ENCODE measurements at regions not wholly inside any gene's neighbourhood (a gene's known extent, or its start where the extent isn't known, plus 50 kb on each side); places are given as distances from the start of the nearest gene placed in this dataset.
A peak's percentile ranks its signal among the peaks of the same experiment; 100 is the strongest.

DNA sequence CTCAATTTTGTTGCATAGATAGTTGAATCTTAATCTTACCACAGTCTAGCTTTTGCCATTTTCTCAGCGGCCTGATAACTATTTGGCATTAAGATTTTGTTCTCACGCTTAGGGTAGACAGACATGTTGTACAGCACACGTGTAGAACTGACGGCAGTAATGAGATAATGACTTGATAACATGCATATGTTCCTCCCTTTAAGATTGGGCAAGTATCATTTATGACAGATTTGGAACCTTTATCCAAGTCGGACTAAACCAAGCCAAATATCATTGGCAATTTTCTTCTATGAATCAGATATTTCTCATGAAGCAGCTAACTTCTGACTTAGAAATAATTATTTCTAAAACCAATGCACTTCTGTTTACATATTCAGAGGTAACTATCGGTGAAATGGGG, 205.5 kb downstream of the NDFIP2 start:
- no peak for DNase-seq

DNA sequence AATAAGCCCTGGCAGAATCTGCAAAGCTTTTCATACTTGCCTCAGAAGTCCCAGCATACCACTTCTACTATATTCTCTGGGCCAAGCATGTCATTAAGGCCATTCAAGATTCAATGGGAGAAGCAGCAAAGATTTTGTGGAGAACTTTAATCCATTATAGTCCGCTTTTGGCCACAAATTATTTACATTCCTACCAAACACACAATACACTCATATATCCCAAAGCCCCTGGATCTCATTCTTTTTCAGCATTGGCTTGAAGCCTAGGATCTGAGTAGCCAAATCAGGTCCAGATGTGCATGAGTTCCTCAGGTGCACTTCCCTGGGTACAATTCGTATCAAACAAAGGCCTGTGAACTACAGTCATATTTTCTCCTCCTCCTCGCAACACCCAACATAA, 203.4 kb downstream of the NDFIP2 start:
- peak; percentile 58 for DNase-seq

DNA sequence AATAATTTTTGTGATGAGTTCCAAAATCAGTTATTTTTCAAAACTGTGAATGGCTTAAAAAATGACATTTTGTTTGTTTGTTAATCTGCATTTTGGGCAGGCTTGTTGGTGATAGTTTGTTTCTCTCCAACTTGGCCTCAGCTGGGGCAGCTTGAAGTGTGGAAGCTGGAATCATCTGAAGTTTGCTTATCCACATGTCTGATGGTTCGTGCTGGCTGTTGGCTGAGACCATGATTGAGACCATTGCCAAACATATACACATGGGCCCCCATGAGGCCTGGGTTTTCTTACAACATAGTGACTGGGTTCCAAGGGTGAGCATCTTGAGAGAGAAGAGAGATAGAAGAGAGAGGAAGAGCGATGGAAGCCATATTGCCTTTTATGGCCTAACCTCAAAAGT, 201.2 kb downstream of the NDFIP2 start:
- DNase-seq: no peak

DNA sequence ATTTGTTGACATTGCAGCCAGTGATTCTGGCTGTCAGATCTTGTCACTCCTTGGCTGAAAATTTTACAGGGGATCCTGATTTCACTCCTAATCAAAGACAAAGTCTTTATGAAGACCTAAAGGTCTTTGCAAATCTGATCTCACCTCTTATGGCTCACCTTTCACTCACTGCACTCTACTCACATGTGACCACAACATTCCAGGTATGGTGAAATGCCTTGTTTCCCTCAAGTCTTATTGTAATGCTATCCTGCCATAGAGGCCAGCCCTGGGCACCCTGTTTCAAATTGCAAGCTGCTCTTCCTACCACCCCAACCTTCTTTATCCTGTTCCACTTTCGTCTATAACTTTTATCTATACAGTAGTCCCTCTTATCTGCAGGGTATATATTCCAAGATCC, 200.1 kb downstream of the NDFIP2 start:
- DNase-seq: no peak

DNA sequence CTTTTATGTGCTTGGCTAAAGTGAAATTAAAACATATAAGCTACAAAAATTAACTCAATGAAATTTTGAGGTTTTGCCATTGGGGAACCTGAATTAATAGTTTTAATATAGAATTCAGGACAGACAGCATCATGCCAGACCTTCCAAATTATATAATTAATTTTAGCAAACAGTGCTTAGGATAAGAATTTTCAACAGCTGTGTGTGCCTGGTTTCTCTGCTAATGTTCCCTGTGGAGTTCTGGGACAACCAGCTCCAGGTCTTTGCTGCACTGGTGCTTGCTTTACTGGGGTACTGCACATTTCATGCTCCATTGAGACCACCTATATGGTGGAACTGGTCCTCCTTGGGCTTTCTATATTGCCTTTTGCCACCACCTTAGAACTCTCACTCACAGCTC, 199.5 kb downstream of the NDFIP2 start:
- DNase-seq: no peak

DNA sequence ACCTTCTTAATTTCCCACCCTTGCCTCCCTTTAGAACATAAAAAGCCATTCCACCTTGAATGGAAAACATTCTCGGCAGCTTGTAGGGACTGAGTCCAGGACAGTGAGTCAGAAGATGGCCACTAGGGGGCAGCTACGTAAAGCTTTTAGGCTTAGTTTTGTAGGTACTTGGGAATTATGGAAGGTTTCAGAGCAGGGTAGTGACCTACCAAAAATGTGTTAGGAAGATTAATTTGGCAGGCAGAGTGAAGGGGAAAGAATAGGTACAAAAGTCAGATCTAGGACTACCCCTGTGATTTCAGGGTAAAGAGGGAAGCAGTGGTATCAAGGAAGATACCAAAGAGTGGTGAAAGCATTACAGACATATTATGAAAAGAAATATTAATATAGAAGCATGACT, 198.4 kb downstream of the NDFIP2 start:
- peak; percentile 53 for DNase-seq

DNA sequence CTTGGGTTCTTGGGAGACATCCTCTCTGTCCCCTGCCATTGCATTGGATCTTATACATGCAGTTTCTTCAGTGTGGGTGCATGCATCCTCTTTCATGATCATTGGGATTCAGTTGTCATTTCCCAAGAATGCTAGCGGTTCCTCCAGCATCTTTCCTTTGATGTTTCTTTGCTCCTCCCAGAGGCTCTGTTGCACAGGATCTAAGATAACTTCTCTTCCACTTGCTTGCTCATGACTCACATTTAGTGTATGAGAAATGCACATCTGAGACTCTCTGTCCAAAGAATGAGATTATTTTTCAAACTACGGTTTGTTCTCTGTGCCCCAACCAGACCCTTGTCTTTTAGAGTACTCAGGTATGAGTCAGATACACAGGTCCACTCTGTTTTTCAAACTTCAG, 197.1 kb downstream of the NDFIP2 start:
- peak; percentile 38 for DNase-seq

DNA sequence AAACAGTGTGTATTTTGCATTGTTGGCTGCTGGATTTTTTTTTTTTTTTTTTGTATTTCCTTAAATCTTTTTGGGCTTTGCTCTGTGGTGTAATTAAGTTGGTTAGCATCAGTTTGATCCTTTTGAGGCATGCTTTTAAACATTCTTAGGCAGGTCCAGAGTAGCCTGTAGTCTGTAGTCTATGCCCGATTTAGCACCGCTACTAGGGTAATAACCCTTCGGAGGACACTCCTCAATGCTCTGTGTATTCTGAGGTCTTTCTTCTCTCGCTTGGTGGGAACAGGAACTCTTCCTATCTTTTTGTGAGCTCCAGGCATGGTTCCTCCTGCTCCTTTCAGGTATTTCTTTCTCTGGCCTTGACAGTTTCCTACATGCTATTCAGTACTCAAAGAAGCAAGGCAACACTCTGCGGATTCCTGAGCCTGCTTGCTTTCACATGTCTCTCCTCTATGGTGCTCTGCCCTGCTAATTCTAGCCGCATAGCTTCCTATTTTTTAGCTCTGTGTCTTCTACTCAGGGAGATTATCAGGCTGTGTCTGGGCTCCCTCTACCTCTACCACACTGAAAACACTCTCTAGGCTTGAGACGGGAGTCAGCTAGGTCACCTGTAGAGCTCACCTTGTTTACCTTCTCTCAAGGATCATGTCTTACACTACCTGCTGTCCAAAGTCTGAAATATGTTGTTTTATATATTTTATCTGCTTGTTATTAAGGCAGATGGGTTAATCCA, 195.1 kb downstream of the NDFIP2 start:
- no peak for DNase-seq

DNA sequence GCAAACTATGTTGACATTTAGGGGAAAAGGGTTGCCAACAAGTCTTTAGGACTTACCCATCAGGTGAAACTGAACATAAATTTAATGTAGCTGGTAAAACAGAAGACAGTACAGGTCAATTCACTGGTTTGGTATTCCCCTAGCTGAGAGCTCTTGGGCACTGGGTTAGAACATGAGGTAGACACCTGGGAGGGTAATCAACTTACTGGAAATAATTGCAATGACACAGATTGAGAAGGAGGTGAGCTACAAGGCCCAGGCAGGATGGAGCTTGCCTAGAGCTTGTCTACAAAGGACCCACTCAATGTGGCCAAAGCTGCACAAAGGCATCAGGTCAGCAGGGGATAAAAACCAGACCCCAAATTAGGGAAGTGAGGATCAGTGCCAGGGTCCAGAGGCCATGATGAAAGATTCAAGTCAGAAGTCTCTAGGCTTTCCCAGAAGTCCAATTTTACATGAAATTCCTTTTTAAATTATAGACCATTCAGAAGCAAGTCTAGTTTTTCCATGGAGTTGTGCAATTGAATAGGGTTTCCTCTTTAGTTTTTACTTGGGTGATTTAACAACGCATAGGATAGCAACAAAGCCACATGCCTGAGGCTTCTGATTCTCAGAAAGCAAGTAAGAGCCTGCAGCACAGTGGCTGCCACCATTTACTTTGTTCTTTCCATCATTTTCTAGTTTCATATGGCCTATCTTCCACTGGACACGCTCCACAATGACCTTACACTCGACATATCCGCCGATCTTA, 194.0 kb downstream of the NDFIP2 start:
- DNase-seq: no peak

DNA sequence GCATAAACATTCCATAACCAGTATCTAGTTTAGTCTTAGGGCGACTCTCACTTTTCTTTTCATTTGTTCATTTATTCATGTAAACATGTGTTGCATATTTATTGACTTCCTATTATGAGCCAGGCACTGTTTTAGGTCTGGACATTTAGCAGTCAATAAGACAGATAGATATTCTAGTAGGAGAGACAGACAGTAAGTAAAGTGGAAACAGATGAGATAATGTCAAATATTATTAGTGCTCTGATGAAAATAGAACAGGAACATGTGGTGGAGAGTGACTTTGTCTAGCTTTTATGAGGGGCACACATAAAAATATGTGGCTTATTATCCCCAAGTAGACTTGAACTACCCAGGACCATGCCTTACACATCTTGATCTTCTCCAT, 193.0 kb downstream of the NDFIP2 start:
- no peak for DNase-seq

DNA sequence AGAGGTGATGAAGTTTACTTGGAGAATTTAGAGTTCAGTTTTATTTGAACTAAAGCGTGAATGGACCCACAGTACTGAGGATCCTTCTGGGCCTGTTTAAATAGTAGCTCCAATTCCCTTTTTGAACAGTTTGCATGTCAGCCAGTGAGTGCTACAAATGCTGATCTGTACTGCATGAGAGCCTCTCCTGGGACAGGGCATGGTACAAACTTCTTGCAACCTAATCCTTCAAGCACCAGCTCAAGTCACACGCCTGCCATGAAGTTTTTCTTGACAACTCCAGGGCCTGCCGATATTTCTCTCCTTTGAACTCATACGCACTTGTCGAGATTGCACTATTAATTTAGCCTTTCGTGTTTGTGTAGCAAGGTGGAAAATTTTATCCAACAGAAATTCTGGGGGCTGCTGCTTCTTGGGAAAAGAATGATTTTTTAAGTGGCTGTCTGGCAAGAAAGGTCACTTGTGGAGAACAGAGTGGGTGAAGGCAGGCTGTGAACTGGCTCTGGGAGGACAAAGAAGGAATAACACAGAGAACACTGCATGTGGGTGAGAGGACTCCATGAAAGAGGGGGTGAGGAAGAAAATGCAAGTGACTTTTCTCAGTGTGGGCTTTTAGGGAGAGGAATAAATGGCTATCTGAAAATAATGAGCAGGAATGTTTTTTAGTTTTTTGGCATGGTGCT, 192.5 kb downstream of the NDFIP2 start:
- no peak for DNase-seq

DNA sequence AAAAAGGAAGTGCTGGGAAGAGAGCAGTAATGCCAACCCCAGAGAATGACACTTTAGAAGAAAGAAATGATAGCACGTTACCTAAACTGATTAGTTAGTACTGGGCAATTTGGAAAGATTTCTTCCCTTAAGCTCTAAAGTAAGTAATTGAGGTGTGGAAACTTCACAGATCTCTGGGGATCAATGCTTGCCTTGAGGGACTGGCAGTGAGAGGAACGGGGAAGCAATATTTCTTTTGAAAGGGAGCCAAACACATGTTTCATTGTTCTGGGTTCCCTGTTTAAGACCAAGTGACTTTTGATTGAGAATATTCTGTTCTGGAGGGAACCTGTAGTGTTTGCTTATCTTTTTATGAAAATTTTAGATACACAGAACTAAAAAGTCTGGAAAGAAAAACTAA, 190.5 kb downstream of the NDFIP2 start:
- no peak for DNase-seq

DNA sequence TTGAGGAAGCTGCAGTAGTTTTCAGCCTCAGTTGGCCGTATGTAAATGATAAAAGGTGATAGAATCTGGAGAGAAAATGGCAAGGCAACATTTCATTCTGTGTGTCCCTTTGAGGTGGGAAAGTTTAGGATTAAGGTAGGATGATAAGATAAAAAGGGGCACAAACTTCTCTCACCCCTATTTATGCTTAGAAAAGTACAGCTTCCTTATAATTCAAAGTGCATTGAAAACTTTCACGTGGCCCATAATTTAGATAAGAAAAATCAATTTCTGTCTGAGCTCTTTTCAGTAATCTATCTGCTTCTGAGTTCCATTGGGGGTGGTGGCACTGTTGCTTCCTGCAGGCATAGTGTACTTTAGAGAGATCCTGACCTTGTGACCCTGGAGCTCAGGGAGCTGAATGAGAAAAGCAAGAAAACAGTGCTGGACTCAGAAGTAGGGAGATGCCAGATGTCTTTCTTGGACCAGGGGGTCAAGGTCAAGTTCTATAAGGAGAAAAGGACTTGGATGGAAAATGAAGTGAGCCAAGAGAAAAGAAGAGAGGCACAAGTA, 187.3 kb downstream of the NDFIP2 start:
- DNase-seq: no peak

DNA sequence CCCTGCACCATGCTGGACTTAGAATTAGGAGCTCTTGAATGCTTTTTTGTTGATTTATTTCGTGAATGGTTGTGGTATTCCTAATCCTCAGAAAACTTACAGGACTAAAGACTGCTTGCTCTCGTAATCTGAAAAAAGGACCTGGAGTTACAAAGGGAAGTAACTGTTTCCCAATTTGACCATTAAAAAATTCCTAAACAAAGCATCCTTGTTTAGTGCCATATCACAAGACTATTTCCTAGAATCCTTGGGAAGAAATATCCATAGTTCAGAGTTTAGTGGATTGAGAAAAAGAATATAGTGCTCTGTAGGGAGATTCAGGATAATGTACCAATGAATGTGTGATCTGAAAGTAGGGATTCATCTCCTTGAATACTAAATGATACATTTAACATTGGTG, 186.8 kb downstream of the NDFIP2 start:
- no peak for DNase-seq

DNA sequence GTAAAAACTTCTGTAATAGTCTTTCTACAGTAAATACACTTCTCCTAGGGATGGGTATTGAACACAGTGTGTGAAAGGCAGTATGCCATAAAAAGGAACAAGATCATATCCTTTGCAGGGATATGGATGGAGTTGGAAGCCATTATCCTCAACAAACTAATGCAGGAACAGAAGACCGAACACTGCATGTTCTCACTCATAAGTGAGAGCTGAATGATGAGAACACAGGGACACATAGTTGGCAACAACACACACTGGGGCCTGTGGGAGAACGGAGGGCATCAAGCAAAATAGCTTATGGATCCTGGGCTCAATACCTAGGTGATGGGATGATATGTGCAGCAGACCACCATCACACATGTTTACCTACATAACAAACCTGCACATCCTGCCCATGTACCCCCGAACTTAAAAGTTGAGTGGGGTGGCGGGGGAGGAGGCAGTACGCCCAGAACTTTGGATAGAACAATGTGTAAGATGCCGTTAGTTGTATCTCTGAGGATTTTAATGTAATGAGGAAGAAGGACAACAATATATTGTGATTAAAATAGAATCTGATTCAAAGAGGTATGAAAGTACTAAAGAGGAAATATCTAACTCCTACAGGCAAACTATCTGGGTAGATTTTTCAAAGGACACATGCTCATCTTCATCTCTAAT, 183.2 kb downstream of the NDFIP2 start:
- DNase-seq: no peak

DNA sequence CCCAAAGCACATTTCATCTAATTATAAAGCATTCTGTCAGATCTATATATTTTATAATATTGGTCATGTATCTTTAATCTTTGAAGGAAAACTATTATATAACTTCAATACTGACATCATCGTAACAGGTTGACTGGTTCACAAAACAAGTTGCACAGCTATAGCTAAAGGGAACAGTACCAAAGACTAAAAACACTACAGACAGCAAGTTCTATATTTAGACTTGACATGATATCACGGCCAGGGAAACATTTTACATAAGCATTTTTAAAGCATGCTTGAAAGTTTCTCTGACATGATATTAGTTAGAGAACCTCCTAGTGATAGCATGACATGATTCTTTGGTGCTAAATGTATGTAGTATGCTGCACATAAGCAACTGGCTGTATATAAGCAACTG, 182.5 kb downstream of the NDFIP2 start:
- no peak for DNase-seq

DNA sequence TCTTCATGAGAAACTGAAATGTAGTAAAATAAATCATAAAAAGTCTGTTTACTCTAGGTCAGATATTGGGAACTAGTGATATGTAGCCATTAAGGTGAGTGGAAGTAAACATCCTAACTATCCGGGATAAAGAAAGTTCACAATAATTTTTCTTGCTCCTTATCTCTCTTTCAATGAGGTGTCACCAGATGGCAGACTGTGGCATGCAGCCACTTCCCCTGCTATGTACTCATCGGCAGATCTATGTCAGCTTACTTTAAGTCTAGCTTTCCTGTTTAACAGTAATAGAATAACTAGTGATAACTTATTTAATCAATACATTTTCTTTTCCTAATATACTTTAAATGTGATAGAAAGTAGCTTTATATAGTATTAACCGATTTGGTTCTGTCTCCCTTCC, 181.9 kb downstream of the NDFIP2 start:
- no peak for DNase-seq

DNA sequence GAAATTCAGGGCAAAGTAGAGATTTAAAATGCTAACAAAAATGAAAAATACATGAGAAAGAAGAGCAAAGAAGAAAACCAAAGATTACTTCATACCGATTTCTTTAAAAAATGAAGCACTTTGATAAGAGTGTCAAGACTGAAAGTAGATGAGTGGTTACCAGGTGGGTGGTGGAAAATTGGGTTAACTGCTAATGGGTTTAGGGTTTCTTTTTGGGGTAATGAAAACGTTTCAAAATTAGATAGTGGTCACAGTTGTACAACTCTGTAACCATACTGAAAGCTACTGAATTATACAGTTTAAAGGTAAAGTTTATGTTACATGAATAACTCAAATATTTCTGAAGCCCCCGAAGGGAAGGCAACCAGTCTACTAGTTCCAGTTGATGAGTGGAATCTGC, 179.4 kb downstream of the NDFIP2 start:
- DNase-seq: no peak

DNA sequence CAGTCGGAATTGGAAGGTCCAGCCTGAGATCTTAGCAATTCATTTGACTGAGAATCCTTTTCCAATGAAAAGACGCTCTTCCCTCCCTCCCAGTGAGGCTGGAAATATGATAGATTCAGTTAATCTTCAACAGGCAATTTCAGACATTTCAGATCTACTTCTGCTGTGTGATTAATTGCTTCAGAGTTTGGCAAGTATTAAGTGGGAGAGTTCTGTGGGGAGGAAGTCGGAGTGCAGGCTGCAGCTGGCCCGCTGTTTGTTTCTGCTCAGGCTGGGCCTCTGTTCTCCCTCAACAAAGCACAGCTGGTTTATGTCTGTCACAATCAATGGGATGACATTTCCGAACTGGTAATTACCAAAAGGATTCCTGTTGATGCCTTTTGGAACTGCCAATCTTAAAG, 178.2 kb downstream of the NDFIP2 start:
- DNase-seq: peak; percentile 60

DNA sequence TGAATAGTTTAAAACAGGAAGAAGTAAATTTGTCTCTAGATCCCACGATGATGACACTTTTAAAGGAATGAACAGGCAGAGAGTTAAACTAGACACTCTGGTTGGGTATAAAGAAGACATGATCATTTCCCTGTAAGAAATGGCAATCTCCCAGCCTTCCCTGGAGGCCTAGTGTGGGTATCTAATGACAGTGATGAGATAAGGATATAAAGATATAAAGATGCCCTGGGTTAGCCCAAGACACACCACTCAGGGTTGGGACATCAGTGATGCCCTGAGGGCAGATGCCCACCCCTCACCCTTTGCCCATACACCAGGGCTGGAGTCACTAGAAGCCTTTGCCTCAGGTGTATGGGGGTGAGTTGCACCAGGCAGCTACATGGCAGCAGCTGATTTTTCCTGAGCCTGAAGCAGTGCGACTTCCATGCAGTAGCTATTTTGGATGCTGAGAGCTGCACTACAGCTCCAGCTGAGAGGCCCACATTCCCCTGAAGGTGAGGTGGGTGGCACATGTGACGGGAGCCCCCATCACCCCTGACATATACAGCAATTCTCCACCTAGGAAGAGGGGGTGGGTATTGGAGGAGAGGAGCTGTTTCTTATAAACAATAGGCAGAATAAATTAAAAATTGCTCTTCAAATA, 177.5 kb downstream of the NDFIP2 start:
- DNase-seq: no peak

DNA sequence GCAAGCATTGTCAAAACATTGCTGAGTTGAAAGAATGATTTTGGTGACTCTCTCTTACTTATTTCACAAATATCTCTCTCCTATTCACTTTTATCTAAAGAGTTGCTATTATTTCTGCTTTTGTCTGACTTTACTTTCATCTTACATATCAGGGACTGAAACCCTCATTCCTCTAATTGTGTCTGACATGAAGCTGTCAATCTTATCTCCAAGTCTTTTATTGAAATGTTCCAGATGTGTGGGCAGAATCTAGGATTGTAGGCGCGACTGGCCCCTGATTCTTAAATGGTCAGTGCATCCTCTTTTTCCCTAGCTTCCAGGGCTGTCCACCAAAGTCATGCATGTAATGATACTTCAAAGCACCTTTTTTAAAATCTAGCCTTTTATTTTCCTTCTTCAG, 174.6 kb downstream of the NDFIP2 start:
- DNase-seq: no peak

DNA sequence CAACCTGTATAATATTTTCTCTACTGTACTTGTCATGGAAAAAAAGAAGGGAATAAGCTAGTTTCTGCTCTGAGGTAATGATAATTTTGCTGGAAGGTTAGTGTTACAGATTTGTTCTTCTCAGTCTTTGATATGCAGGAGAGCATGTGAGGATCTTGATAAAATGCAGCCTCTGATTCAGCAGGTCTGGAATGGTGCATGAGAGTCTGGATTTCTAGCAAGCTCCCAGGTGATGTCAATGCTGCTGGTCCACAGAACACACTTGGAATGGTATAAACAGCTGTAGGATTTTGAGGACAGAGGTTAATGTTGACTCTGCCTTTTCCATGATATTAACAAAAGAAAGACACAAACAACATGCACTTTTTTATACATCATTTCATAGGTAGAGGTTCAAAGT, 173.6 kb downstream of the NDFIP2 start:
- no peak for DNase-seq

DNA sequence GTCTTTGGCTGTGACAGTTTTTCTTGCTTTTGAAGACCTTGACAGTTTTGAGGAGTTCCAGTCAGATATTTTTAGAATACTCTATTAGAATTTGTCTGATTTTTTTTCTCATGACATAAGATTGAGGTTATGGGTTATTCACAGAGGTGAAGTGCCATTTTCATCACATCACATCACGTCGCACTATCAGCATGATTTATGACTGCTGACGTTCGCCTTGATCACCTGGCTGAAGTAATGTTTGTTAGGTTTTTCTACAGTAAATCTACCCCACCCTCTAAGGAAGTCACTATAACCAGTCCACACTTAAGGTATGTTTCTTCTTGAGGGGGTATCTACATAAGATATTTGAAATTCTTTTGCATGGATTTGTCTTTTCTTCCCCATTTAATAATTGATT, 169.7 kb downstream of the NDFIP2 start:
- no peak for DNase-seq
